Suprapubic skin (tissue), 3 donors: ENCODE measurements at regions not wholly inside any gene's neighbourhood (a gene's known extent, or its start where the extent isn't known, plus 50 kb on each side); places are given as distances from the start of the nearest gene placed in this dataset.

Experiments used
- EP300 ChIP-seq: sonication (generic); formaldehyde crosslinking; IDR thresholded peaks from one replicate; pipeline ENCODE4 v1.6.1; 2017; ENCODE audit warnings: antibody characterized with exemption
- TF ChIP-seq, protein P1 (sequence below), 2 donors: fragments of 200-600 bp in 1 of 2; fragments of 450-650 bp in 1 of 2; sonication (generic) in 1 of 2; IDR thresholded peaks; one replicate each; pipeline ENCODE4 v1.5.1; 2016 to 2019; ENCODE audit warnings: antibody characterized with exemption in 2 of 2, mild to moderate bottlenecking in 1 of 2, moderate library complexity in 1 of 2

DNA sequence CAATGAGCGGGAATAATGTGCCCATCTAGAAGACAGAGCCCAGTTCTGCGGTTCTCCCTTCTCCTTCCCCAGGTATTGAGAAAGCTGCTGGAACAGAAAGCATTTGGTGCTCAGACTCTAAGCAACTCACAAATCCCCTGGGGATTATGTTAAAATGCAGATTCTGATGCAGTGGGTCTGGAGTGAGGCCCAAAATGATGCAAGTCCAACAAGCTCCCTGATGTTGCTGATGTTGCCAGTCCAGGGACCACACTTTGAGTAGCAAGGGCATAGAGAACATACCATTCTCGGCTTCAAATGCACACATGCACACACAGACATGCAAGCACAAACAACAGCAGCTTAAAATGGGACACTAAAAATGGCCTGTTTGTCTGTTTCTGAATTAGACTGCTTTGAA is 274.8 kb upstream of the NCKAP5 start:
- TF ChIP-seq, protein P1, sequence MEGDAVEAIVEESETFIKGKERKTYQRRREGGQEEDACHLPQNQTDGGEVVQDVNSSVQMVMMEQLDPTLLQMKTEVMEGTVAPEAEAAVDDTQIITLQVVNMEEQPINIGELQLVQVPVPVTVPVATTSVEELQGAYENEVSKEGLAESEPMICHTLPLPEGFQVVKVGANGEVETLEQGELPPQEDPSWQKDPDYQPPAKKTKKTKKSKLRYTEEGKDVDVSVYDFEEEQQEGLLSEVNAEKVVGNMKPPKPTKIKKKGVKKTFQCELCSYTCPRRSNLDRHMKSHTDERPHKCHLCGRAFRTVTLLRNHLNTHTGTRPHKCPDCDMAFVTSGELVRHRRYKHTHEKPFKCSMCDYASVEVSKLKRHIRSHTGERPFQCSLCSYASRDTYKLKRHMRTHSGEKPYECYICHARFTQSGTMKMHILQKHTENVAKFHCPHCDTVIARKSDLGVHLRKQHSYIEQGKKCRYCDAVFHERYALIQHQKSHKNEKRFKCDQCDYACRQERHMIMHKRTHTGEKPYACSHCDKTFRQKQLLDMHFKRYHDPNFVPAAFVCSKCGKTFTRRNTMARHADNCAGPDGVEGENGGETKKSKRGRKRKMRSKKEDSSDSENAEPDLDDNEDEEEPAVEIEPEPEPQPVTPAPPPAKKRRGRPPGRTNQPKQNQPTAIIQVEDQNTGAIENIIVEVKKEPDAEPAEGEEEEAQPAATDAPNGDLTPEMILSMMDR (IDR thresholded peaks at IDR 0.05): no peak
- no peak for TF ChIP-seq EP300
